ENCODE measurements at regions not wholly inside any gene's neighbourhood (a gene's known extent, or its start where the extent isn't known, plus 50 kb on each side); places are given as distances from the start of the nearest gene placed in this dataset.

GRCh38 chr6:104472021-104472901 is 387.5 kb downstream of the HACE1 start:
- FAIRE-seq = no peak
- intact Hi-C loops (cut with DNase I) = no loop called here
- H3K9ac ChIP-seq (ENCODE audit: low read length in 3 of 3) = no peak overlapping the region

GRCh38 chr6:104466306-104466705 is 393.4 kb downstream of the HACE1 start:
- H3K9me3 ChIP-seq (ENCODE audit: control insufficient read depth in 2 of 3, insufficient read depth in 1 of 3, low read length in 3 of 3) = no peaks in the 10 kb centered on the region
- no peak overlapping the region for H3K27ac ChIP-seq (ENCODE audit: low read depth in 2 of 2, low read length in 2 of 2)
- DNase-seq = no peak
- H3K9ac ChIP-seq (ENCODE audit: low read length in 3 of 3) = no peak overlapping the region
- H3K4me3 ChIP-seq (ENCODE audit: low read length in 3 of 3) = no peak overlapping the region
- intact Hi-C loops (cut with DNase I) = no loop called here
- H3K27me3 ChIP-seq (ENCODE audit: control insufficient read depth, insufficient read depth, low read length) = no peaks in the 10 kb centered on the region
- FAIRE-seq = no peak
- TF ChIP-seq CTCF (IDR thresholded peaks at IDR 0.05; ENCODE audit: borderline replicate concordance, extremely low read depth, insufficient read depth) = no peak
- no peaks in the 10 kb centered on the region for H3K36me3 ChIP-seq (ENCODE audit: control insufficient read depth in 2 of 3, insufficient read depth in 3 of 3, low read length in 3 of 3)
- no peaks in the 10 kb centered on the region for H3K4me1 ChIP-seq (ENCODE audit: control insufficient read depth in 2 of 3, insufficient read depth in 2 of 3, low read depth in 1 of 3, low read length in 3 of 3)

More at GRCh38 chr6:104472021-104472901, 387.5 kb downstream of the HACE1 start:
- DNase-seq = no peak
- H3K27ac ChIP-seq (ENCODE audit: low read depth in 2 of 2, low read length in 2 of 2) = no peak overlapping the region
- no peaks in the 10 kb centered on the region for H3K36me3 ChIP-seq (ENCODE audit: control insufficient read depth in 2 of 3, insufficient read depth in 3 of 3, low read length in 3 of 3)
- no peaks in the 10 kb centered on the region for H3K4me1 ChIP-seq (ENCODE audit: control insufficient read depth in 2 of 3, insufficient read depth in 2 of 3, low read depth in 1 of 3, low read length in 3 of 3)
- no peaks in the 10 kb centered on the region for H3K9me3 ChIP-seq (ENCODE audit: control insufficient read depth in 2 of 3, insufficient read depth in 1 of 3, low read length in 3 of 3)
- H3K4me3 ChIP-seq (ENCODE audit: low read length in 3 of 3) = no peak overlapping the region
- no peaks in the 10 kb centered on the region for H3K27me3 ChIP-seq (ENCODE audit: control insufficient read depth, insufficient read depth, low read length)
- no peak for TF ChIP-seq CTCF (IDR thresholded peaks at IDR 0.05; ENCODE audit: borderline replicate concordance, extremely low read depth, insufficient read depth)

GRCh38 chr6:104462811-104463599 is 396.7 kb downstream of the HACE1 start:
- Histone ChIP-seq H3K4me3 (ENCODE audit: low read length in 3 of 3) (no peak overlapping the region), H3K27me3 (ENCODE audit: control insufficient read depth, insufficient read depth, low read length) (no peaks in the 10 kb centered on the region), H3K9ac (ENCODE audit: low read length in 3 of 3) (no peak overlapping the region), H3K4me1 (ENCODE audit: control insufficient read depth in 2 of 3, insufficient read depth in 2 of 3, low read depth in 1 of 3, low read length in 3 of 3) (no peaks in the 10 kb centered on the region), H3K9me3 (ENCODE audit: control insufficient read depth in 2 of 3, insufficient read depth in 1 of 3, low read length in 3 of 3) (no peaks in the 10 kb centered on the region), H3K27ac (ENCODE audit: low read depth in 2 of 2, low read length in 2 of 2) (no peak overlapping the region), H3K36me3 (ENCODE audit: control insufficient read depth in 2 of 3, insufficient read depth in 3 of 3, low read length in 3 of 3) (no peaks in the 10 kb centered on the region)
- DNase-seq (no peak), FAIRE-seq (no peak)
- intact Hi-C loops (cut with DNase I) = no loop called here
- no peak for TF ChIP-seq CTCF (IDR thresholded peaks at IDR 0.05; ENCODE audit: borderline replicate concordance, extremely low read depth, insufficient read depth)
